NT2/D1 (cell line): ENCODE measurements at regions not wholly inside any gene's neighbourhood (a gene's known extent, or its start where the extent isn't known, plus 50 kb on each side); places are given as distances from the start of the nearest gene placed in this dataset.
"Not testable (repeated sequence)": the region's sequence is repeated elsewhere in the genome, so short reads cannot be mapped to it uniquely, and the experiment has no call there.

Source experiments
- DNase-seq: peaks from one replicate; pipeline ENCODE4 v3.0.0-alpha.2; 2011; ENCODE audit warnings: low read depth, low spot score
- H3K27me3 ChIP-seq: 2 replicates; pipeline ENCODE4 v1.6.0; 2011; ENCODE audit warnings: mild to moderate bottlenecking; ENCODE audit not compliant: insufficient read length, insufficient read depth
- H3K36me3 ChIP-seq: 2 replicates; pipeline ENCODE4 v1.6.1; 2011; ENCODE audit warnings: mild to moderate bottlenecking, low read length, mixed read lengths; ENCODE audit not compliant: insufficient read depth, insufficient read length
- H3K4me1 ChIP-seq: 2 replicates; pipeline ENCODE4 v1.5.1; 2011; ENCODE audit not compliant: insufficient read depth, insufficient read length
- H3K4me3 ChIP-seq: 2 replicates; pipeline ENCODE4 v1.5.1; 2011; ENCODE audit warnings: low read depth; ENCODE audit not compliant: insufficient read length
- H3K9ac ChIP-seq: 2 replicates; pipeline ENCODE4 v1.6.0; 2011; ENCODE audit warnings: low read depth; ENCODE audit not compliant: insufficient read length
- H3K9me3 ChIP-seq: 2 replicates; pipeline ENCODE4 v1.5.1; 2011; ENCODE audit warnings: mild to moderate bottlenecking, low read length; ENCODE audit not compliant: insufficient read depth
- SUZ12 ChIP-seq: IDR thresholded peaks from 2 replicates; pipeline ENCODE4 v1.6.1; 2011; ENCODE audit not compliant: insufficient read length, insufficient read depth; ENCODE audit errors: extremely low read depth
- YY1 ChIP-seq: IDR thresholded peaks from 2 replicates; pipeline ENCODE4 v1.6.1; 2011; ENCODE audit not compliant: insufficient read length, insufficient read depth
- ZNF274 ChIP-seq: IDR thresholded peaks from 2 replicates; pipeline ENCODE4 v1.6.1; 2011; ENCODE audit warnings: mild to moderate bottlenecking, low read depth, low read length

DNA sequence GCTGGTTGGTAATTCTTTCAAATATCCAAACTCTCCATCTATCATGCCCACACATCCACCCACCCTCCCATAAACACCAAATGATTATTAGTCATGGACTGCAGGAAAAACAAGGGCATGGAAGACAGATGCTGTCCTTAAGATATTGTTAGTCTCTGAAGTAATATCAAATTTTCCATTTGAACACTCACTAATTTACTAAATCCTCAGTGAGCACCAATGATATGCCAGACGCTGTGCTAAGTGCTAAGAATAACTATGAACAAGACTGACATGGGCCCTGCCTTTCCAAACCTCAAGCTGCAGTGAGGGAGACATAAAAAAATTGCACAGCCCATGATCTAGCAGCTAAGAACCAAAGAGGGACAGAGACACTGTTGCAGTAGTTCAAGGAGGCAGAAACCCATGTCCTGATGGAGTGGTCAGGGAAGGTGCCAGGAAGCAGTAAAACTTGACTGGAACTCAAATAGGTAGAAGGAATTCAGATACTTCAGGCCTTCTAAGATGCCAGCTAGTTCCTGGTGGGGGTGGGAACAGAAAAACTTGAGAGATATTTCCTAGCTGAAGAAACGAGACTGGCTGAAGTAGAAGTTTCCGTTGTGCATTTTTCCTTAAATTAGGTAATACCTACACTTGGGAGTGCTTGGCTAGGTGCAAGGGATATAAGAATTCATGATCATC, 182.1 kb downstream of the OSR1 start:
- Histone ChIP-seq H3K9ac (no peak overlapping the region), H3K4me3 (no peak overlapping the region), H3K27me3 (no peaks in the 10 kb centered on the region), H3K36me3 (no peaks in the 10 kb centered on the region), H3K4me1 (no peaks in the 10 kb centered on the region), H3K9me3 (no peaks in the 10 kb centered on the region)
- no peak for DNase-seq
- TF ChIP-seq ZNF274 (no peak), SUZ12 (no peak), YY1 (no peak)

DNA sequence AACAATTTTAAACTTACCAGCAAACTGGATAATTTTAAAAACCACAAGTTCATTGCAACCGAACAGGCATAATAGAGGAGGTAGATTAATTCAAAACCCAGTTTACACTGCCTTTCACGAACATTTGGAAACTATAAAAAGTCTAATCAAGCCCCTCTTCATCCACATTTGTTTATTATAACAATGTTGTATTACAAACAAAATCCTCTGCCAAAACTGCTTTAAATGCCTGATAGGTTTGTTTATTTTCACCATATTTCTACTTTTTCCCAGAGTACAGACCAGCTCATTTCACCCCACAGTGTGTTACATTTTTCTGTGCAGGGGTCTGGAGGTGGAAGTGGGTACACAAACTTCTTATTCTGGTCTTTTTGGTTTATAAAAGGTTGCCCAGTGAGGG, 184.2 kb downstream of the OSR1 start:
- Histone ChIP-seq H3K36me3 (no peaks in the 10 kb centered on the region), H3K27me3 (no peaks in the 10 kb centered on the region), H3K9ac (no peak overlapping the region), H3K4me1 (no peaks in the 10 kb centered on the region), H3K9me3 (no peaks in the 10 kb centered on the region), H3K4me3 (no peak overlapping the region)
- TF ChIP-seq SUZ12 (no peak), ZNF274 (no peak), YY1 (no peak)
- DNase-seq: no peak

DNA sequence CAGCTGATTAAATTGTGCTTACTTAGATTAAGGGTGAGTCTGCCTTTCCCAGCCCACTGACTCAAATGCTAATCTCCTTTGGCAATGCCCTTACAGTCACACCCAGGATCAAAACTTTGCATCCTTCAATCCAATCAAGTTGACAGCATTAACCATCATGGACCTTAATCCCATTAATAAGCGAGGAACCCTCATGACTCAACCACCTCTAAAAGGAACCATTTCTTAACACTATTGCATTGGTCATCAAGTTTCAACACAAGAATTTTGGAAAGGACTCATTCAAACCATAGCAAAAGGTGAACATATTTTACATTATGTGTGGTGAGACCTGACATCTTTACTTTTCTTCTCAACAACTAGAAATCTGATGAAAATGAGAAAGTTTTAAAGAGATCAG, 187.0 kb downstream of the OSR1 start:
- no peak overlapping the region for H3K4me3 ChIP-seq
- no peaks in the 10 kb centered on the region for H3K9me3 ChIP-seq
- no peaks in the 10 kb centered on the region for H3K36me3 ChIP-seq
- H3K9ac ChIP-seq: no peak overlapping the region
- no peaks in the 10 kb centered on the region for H3K27me3 ChIP-seq
- TF ChIP-seq ZNF274: no peak
- no peak for TF ChIP-seq YY1
- no peak for TF ChIP-seq SUZ12
- H3K4me1 ChIP-seq: no peaks in the 10 kb centered on the region
- DNase-seq: no peak

DNA sequence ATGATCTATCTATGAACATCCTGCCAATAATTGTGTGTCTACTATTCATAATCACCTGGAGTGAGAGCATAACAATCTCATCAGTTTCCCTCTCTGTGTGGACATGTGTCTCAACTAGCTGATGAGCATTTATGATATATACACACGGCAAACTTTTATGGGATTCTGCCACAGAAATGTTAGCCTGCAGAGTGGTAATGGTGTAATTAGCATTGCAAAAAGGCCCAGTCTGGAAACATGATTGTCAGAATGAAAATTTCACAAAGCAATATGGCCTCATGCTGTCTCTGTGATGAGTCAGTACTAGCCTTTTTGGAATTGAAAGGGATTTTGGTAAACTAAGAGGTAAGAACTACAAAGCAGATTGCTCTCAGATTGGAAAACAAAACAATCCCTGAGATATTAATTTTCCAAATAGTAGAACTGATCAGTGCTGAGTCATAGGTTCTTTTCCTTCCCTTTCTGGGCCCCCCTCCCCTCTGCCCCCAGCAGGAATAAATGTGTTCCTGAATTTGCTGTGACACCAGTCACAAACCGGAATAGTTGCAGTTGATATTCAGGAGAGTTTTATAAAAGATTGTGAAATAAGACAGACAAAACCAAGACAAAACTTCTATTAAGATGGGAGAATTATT, 189.2 kb downstream of the OSR1 start:
- no peak for DNase-seq
- TF ChIP-seq ZNF274 (no peak), SUZ12 (no peak), YY1 (no peak)
- Histone ChIP-seq H3K9me3 (no peaks in the 10 kb centered on the region), H3K27me3 (no peaks in the 10 kb centered on the region), H3K4me3 (no peak overlapping the region), H3K4me1 (no peaks in the 10 kb centered on the region), H3K9ac (no peak overlapping the region), H3K36me3 (no peaks in the 10 kb centered on the region)

DNA sequence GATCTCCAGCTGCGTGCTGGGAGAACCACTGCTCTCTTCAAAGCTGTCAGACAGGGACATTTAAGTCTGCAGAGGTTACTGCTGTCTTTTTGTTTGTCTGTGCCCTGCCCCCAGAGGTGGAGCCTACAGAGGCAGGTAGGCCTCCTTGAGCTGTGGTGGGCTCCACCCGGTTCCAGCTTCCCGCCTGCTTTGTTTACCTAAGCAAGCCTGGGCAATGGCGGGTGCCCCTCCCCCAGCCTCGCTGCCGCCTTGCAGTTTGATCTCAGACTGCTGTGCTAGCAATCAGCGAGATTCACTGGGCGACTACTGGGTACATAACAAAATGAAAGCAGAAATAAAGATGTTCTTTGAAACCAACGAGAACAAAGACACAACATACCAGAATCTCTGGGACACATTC, 194.3 kb downstream of the OSR1 start:
- not testable (repeated sequence) for H3K36me3 ChIP-seq, H3K4me1 ChIP-seq, H3K9me3 ChIP-seq, H3K27me3 ChIP-seq, H3K9ac ChIP-seq, H3K4me3 ChIP-seq
- DNase-seq: peak; percentile 32

DNA sequence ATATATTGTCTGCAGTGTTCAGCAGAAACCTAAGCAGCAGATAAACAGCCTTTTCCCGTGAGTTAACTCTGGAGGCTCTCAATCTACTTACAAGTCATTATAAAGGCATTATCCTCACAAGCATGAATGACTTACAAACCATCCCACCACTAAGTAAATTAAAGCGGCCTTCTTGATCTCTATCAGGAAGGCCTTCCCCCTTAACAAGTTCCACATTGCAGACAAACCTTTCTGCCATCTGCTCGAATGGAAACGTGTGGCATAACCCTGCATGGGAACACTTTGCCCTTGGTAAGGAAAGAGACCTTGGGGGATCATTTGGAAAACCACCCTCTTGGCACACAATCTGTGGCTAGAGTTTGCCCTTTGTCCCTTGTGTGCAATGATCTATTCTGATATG, 199.5 kb downstream of the OSR1 start:
- Histone ChIP-seq H3K4me1 (no peaks in the 10 kb centered on the region), H3K9ac (no peak overlapping the region), H3K4me3 (no peak overlapping the region), H3K36me3 (no peaks in the 10 kb centered on the region), H3K9me3 (no peaks in the 10 kb centered on the region; the same call in 1 of the 2 replicates), H3K27me3 (no peaks in the 10 kb centered on the region)
- DNase-seq: no peak
- TF ChIP-seq ZNF274: no peak
- no peak for TF ChIP-seq SUZ12
- no peak for TF ChIP-seq YY1

DNA sequence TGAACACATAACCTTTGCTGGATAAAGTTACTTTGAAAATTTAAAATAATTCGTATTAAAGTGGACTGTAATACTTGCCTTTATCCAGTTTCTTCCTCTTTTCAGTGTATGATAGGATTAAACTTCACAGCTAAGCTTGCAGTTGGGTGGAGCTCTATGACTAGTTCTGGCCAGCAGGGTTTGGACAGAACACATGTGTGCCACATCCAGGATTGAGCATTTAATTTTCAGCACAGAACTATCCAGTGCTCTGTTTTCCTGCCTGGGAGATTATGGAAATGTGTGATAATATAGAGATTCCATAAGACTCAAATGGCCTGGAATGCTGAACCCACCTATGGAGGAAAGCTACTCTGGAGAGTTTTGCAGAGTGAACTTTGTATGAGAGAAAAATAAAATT, 200.2 kb downstream of the OSR1 start:
- Histone ChIP-seq H3K36me3 (no peaks in the 10 kb centered on the region), H3K4me3 (no peak overlapping the region), H3K4me1 (no peaks in the 10 kb centered on the region), H3K27me3 (no peaks in the 10 kb centered on the region), H3K9ac (no peak overlapping the region), H3K9me3 (no peaks in the 10 kb centered on the region; the same call in none of the 2 replicates)
- TF ChIP-seq YY1 (no peak), ZNF274 (no peak), SUZ12 (no peak)
- no peak for DNase-seq
